GM18868 (cell line): ENCODE measurements at regions not wholly inside any gene's neighbourhood (a gene's known extent, or its start where the extent isn't known, plus 50 kb on each side); places are given as distances from the start of the nearest gene placed in this dataset.

ENCODE experiments used
- ATAC-seq: cut with Tn5 transposase; IDR thresholded peaks from one replicate; pipeline ENCODE4 v1.9.1; 2021; ENCODE audit warnings: mild to moderate bottlenecking, moderate library complexity; ENCODE audit not compliant: unreplicated experiment

DNA sequence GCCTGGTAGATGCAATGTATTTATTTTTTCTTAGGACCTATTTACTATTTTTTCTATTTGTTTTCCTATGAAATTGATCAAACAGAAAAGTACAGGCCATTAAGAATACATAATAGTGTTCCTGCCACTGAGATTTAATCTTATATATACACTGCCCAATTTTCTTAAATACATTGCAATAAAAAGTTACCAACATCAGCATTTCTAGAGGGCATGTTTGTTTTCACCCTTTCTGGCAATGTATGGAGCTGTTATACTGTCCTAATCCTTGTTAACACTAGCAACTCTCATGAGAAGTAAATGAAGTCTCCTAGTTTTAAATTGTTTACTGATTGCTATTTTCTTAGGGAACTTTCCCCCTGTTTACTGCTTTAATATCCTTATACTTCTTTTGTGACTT lies 359.1 kb upstream of the SEMA3A start:
- no peak for ATAC-seq

DNA sequence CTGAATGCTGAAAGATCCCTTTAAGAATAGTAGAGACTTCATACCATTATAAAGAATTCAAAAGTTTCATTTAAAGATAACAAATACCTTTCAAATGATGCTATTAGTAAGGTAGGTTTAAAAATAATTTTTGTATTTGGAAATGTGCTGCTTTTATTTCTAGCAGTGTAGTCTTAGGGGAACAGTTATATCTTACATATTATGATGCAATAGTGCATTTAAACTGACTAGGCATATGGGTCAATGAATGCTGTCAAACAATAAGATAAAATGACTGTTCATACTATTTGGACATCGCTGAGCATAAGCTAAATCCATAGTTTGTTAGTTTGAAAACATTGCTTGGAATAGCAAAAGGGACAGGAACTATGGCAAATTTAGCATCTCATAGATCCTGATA lies 354.8 kb upstream of the SEMA3A start:
- ATAC-seq = no peak

DNA sequence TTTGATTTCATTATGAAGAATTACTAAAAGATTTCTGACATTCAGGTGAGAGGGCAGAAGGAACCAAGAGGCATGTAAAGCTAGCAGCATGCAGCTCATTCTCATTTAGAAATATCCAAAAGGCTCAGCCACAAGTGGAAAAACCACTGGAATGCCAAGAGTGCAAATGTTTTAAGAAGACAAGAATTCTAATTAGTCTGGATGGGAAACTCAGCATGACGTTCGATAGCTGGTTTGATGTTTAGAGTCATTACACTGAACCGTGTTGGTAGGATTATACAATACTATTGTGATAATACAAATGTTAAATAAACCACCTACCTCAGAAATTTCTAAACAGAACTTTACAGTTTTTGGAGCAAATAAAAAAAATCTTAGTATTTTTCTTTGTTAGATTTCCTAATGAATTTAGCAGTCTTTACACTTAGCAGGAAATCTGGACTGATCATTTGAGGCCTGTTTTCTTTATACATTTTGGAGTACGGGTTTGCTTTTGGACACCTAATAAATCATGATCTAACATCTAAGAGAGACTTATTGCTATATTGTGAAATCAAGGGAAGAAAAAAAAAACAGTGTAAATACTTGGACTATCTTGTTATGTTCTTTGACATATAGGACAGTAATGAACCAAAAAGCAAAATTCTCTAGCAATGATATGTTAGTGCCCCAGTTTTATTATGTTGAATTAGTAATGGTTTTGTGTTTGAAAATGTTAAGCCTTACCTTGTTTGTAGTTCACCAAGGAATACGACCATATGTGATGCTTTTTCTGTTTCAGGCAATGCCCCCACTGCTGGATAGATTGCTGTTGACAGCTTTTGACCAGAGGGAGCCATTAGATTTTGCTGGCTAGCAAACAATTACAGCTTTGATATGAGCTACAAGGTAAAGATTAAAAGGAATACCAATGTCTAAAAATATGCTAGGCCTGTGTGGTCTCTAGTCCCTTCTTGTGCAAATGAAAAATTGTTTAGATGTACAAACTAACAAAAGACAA lies 354.1 kb upstream of the SEMA3A start:
- ATAC-seq = no peak

DNA sequence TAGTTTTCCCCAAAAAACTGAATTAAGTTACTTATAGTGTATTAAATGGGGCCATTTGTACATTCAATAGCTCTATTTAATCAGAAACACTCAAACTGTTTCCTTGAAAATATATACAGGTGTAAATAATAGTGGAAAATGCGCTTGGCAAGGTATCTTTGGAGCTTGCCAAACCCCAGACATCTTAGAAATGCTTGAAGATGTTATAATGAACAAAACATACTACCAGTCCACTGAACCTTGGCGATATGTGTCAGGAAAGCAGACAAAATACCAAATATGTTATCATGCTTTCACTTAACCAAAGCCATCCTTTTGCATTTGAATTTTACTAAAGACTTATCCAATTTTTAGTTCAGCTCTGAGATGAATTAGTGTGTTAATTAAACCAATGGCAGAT lies 352.7 kb upstream of the SEMA3A start:
- no peak for ATAC-seq

DNA sequence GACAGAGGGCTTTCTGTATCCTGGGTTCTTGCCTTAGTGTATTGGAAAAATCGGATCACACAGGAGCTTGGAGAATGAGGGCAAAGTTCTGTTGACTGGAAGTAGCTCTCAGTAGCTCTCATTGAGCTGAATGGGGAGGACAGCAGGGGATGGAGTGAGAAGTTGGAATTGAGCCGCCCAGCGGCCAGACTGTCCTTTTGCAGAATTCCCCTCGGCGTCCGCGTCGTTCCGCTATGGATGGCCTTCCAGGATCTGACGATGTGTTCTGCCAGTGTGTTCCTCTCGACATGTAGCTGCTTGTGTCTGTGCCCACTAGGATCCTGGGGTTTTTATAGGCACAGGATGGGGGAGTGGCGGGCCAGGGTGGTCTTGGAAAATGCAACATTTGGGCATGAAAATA lies 351.8 kb upstream of the SEMA3A start:
- ATAC-seq = no peak

DNA sequence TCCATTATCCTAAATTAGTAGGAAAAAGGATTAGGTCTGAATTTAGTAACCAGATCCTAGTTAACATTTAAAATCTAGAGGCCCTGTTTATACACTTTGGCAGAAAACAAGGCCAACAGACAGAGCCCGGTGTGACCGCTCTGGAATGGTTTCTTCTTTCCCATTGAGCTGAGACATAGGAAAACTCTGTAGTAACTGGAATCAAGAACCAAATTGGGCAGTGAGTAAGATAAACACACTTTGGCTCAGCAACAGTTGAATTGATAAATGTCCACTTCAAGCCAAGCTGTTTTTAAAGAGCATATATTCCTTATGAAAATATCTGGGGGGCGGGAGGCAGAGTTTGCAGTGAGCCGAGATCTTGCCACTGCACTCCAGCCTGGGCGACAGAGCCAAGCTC lies 343.7 kb upstream of the SEMA3A start:
- ATAC-seq = no peak

DNA sequence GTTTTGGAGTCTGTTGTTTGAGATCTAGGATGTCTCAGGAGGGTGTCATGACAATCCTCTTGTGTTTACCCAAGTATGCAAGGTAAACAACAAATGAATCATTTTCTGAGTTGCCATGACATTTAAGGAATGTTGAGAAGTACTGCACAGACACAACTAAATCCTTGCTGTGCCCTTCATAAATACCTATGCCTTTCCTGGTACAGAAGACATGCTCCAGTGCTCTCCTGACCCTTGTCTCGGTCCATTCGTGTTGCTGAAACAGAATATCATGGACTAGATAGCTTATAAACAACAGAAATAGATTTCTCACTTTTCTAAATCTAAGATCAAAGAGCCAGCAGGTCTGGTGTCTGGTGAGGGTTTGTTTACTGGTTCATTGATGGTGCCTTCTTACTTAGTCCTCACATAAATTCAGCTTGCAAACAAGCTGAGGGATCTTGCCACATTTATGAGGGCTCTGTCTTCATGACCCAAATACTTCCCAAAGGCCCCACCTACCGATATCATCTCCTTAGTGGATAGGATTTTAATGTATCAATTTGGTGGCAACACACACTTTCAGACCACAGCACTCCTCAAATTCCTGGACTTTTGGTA lies 341.8 kb upstream of the SEMA3A start:
- no peak for ATAC-seq

DNA sequence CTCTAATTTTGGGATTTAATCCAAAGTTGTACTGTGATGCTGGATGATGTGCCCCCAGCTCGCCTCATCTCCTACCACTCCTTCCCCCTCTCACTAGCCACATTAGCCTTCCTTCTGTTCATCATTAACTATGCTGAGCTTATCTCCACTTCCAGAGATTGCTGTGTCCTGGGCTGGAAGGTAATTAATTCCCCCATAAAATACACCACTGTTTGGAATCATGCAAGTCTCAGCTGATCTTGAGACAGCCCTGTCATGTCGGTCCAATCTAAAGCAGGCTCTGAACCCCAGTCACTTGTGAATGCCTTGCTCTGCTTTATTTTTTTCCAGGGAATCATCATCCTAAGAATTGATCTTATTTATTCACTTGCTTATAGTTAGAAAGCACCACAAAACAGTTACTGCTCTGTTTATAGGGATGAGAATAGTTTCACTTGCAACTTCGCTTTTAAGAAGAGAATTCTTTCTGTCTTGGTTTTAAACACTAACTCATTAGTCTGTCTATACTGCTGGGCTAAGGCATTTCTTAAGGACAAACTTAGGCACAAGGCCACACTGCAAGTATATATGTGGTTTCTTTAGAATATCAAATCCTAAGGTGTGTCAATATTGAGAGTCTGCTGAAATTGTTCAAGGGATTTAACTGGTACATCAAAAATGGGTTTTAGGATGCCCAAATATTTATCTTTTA lies 341.1 kb upstream of the SEMA3A start:
- no peak for ATAC-seq

DNA sequence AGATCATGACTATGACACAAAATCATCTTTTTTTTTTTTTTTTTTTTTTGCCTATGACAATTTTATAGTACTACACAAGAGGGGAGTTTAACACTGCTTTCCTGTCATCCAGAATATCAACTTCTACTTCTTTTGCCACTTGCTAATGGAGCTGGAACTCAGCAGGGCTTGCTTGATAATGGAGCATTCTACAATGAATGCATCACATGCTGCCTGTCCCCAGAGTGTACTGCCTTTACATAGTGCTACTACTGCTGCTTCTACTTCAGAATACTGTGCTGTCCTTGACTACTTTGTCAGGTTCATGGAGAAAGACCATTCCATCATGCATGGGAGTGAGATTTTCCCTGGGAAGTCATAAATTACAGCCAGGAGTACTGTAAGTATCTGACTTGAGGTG lies 338.6 kb upstream of the SEMA3A start:
- no peak for ATAC-seq

DNA sequence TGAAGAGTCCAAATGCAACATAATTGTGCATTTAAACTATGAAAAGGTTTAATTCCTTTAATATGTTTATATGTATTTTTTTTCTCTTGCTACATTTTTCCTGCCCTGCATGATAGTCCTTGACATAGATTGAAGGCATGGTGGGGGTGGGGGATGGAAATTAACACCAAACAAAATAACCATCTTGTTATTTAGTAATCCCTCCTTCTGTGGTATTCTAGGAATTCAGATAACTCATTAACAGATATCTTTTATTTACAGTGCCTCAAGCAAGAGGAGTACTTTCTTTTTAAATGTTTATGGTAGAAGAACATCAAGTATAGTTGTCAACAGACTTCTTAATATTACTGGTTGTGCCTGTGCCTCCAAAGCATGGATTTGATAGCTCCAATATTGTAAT lies 337.6 kb upstream of the SEMA3A start:
- no peak for ATAC-seq

DNA sequence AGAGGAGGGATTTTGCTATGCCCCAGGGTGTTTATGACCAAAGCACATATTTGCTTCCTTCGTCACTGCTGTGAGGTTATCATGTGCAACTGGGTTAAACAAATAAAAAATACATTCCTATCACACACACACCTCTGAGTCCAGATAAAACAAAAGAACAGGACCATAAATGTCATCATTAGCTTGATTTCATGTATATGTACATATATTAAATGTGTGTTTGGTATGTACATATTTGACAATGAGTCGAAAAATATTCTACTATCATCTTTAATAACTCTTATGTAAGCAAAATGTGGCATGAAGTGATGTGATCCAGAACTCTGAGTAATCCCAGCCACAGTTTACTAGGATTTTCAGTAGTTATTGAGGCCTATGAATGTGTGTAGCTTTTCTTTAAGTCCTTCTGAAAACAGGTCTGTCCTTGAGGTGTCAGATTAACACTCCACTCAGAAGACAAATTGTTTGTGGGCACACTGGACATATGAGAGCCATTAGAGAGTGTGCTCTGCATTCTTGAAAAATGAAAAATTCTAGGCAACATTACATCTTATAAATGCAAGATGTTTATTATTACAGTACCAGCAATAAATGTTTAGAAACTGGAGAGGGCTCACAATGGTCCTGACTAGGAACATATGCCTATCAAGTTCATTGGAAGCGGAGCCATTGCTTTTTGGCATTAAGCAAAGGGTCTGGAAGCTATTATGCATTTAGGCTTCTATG lies 335.1 kb upstream of the SEMA3A start:
- ATAC-seq = no peak

DNA sequence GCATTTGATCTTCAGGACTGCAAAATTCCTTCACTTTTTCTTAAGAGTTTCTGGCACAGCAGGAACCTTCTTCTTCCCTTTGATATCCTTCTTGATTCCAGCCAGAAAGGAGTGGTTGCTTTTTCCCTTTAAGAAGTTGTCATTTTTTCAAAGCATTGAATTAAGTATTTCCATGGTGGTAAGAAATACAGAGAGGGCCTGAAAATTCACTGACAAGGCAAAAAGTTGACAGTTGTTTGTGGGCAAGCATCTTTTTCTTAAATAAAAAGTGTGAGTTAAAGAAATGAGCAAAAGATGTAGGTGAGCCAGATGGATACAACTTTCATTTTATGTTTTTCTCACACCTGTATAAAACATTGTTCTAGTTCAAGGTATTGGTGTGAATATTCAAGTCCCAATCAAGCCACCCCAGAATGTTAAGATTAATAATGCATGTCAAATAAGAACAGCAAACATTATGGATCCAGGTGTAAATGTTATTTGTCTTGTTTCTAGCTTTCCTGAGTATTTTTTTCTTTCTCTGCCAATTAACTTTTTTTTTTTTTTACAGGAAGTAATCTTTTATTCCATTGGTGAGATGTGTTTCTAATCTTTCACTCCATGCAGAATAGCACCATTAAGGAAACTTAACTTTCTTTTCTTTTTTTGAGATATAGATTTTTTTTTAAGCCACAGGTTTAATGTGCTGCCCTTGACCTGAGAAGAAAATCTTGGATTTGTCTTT lies 334.3 kb upstream of the SEMA3A start:
- ATAC-seq = no peak

DNA sequence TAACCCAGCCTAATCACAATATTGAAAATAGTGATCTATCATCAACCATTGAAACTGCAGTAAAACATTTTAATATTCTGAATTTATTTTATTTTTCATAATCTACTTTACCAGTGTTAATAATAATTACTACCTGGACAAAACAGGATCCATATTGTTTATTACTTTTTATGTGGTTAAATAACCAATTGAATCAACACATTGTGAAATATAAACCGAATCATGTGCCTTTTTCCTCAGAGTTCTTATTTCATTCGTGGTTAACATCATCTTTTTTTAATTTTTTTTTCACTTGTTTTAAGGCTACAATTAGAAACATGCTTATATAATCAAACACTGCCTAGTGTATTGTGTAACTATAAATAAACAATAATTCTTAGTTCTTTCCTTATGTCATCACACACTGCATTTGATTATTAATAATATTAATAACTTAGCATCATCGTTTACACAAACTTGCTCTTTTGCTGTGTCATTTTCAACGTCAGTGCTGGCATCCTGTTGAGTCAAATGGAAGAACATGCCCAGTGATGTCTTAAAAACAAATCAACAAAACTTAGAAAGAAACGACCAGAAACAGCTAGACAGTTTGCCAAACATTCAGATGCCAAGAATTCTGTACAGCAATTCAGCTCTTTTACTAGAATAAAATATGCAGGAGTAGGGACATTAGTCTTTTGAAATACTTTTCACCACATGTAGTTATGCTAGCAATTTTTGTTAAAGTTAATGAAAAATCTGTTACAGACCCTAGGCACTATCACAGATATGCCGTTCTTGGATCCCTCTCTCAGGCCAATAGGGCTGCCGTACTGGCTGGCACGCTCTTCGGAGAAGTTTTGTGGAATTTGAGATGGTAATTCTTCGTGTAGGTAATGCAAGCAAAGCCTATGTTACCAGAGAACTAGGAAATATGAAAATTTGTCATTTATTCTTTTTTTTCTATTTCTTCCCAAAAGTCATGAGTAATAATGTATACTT lies 330.4 kb upstream of the SEMA3A start:
- no peak for ATAC-seq

DNA sequence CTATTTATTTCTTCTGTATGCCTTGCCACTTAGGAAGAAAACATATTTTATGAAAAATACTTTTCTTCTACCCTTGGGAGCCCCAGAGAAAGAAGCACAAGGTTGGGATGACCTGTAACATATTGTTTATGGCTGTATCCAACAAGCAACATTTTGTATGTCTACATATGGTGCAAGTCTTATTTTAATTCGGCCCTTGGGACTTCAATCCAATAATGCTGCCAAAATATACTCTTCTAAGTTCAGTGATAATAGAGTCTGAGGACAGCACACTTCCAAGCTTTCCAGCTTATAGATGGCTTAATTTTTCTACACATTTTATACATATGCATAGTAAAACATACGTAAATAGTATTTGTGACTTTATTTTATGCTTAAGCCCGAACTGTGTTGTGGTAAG lies 318.5 kb upstream of the SEMA3A start:
- no peak for ATAC-seq

DNA sequence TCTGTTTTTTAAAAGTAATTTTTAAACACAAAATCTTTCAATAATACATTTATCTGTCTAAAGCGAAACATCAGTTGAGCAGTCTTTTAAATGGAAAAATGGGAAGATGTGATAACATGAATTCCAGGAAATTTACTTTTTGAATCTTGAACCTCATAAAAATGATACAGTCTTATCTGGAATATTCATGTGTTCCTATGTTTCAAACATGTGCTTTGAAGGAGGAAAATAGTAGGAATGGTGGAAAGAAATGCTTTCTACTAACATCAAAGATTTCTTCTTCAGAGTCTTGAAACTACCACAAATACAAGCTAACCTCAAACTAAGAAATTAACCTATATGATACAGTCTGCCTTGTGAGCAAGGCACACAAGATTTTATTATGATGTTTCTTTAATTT lies 317.5 kb upstream of the SEMA3A start:
- ATAC-seq = no peak

DNA sequence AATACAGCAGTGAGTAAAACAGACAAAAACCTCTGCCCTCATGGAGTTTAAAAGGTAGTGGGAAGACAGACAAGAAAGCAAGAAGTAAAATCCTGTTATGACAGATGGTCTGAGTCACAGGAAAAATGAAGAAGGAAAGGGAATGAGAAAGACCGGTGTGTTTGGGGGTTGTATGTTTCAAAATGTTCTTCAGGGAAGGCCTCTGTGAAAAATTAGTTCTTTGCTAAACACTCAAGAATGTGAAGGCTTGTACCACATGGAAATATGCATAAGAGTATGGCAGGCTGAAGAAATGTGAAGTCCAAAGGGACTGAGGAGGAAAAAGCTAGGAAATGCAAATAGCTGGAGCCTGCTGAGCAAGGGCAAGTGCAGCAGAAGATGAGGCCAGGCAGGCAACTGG lies 315.9 kb upstream of the SEMA3A start:
- ATAC-seq = no peak

DNA sequence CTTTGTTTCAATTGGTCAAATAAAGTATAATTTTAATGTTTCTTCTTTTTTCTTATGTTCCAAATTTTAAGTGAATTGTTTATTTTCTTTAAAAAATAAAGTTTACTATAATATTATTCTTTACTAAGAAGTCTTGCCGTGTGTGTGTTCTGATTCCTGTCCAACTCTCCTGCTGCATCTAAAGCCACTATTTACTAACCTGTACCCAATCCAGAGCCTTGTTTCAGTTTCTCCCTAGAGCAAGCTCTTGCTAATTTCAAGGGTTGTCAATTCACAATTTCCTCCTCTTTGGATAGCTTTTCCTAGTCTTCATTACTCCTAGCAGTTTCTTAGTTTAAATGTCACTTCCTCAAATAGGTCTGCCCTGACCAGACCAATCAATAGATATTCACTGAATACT lies 314.9 kb upstream of the SEMA3A start:
- no peak for ATAC-seq

DNA sequence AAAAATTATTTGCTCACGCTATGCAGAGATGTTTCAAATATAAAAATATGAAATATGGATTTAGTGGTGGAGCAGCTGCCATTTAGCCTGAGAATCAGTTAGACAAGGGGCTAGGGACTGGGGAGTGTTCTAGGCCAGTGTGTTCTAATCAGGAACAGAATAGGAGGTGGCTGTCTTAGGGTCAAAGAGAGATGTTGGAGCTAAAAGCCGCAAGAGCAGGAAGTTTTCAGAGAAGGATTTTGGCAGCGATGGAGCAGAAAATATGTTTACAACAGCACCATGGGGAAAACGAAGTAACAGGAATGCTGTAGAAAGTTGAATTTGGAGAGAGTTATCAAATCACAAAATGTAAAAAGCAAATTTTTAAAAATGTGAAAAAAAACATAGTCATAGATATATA lies 314.0 kb upstream of the SEMA3A start:
- no peak for ATAC-seq

DNA sequence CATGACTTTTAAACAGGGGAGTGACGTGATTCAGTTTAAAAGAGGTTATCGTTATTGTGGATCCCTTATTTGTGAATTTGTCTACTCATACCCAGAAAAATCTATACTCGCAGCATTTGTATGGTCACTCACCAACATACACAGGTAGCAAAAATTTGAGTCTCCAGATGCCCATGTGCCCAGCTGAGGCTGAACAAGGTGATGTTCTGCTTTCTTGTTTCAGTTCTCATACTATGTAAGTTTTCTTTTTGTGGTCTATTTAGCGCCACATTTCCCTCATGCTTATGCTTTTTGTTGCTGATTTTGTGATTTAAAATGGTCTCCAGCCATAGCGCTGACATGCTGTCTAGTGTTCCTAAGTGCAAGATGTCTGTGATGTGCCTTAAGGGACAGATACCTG lies 312.9 kb upstream of the SEMA3A start:
- no peak for ATAC-seq
